Amygdala (tissue), 56 donors: ENCODE measurements at regions not wholly inside any gene's neighbourhood (a gene's known extent, or its start where the extent isn't known, plus 50 kb on each side); places are given as distances from the start of the nearest gene placed in this dataset.
A peak's percentile ranks its signal among the peaks of the same experiment; 100 is the strongest.

Source experiments
- DNase-seq, 56 donors: peaks; one replicate each; lab custom pipeline; 2025; lab: John Stamatoyannopoulos, UW

GRCh38 chr14:104499784-104500760, 79.5 kb upstream of the C14orf180 start:
- no peak for DNase-seq

GRCh38 chr14:104502060-104502459, 77.5 kb upstream of the C14orf180 start:
- no peak for DNase-seq

GRCh38 chr14:104503691-104504090, 75.9 kb upstream of the C14orf180 start:
- no peak for DNase-seq

GRCh38 chr14:104504172-104504735, 75.3 kb upstream of the C14orf180 start:
- no peak for DNase-seq

GRCh38 chr14:104505085-104506074, 74.2 kb upstream of the C14orf180 start:
- no peak for DNase-seq

GRCh38 chr14:104506461-104507253, 72.9 kb upstream of the C14orf180 start:
- no peak for DNase-seq

GRCh38 chr14:104507443-104507842, 72.1 kb upstream of the C14orf180 start:
- DNase-seq, result no peak

- no peak for DNase-seq
These were observed 69.9 kb upstream of the C14orf180 start for GRCh38 chr14:104509673-104510072.

- DNase-seq, result no peak
These were observed 69.3 kb upstream of the C14orf180 start for GRCh38 chr14:104510216-104510615.

- DNase-seq, result peak in 40 of 56 donors; percentile 14 to 84 (median 51)
These were observed 68.6 kb upstream of the C14orf180 start for GRCh38 chr14:104510794-104511611.

- DNase-seq, result no peak
These were observed 67.5 kb upstream of the C14orf180 start for GRCh38 chr14:104512061-104512460.

GRCh38 chr14:104512771-104513640, 66.6 kb upstream of the C14orf180 start:
- no peak for DNase-seq

GRCh38 chr14:104513641-104514046, 65.9 kb upstream of the C14orf180 start:
- DNase-seq, result no peak

- DNase-seq, result no peak
These were observed 65.3 kb upstream of the C14orf180 start for GRCh38 chr14:104514156-104514848.

GRCh38 chr14:104515059-104515810, 64.3 kb upstream of the C14orf180 start:
- no peak for DNase-seq
